ENCODE measurements at regions not wholly inside any gene's neighbourhood (a gene's known extent, or its start where the extent isn't known, plus 50 kb on each side); places are given as distances from the start of the nearest gene placed in this dataset.

DNA sequence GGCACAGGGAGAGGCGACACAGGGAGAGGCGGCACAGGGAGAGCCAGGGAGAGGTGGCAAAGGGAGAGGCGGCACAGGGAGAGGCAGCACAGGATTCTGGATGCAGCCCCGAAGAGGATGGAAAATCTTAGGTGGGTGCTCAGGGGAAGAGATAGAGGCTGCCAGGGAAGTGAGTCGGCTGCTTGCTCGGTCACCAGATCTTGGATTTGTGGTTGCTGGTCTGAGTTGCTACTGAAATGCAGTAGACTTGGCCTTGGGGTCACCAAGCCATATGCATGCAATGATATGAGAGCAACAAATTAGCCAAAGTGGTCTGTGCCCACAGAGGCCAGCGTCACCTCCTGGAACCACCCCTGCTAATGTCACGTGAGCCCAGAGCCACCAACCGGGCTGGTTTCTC, 117.2 kb upstream of the SALL3 start:
- TF ChIP-seq FOXM1 (IDR thresholded peaks at IDR 0.05; ENCODE audit: borderline replicate concordance) = no peak
- no peak for TF ChIP-seq ELF4 (IDR thresholded peaks at IDR 0.05)
- no peak for TF ChIP-seq TARDBP (IDR thresholded peaks at IDR 0.05)
- TF ChIP-seq ZNF384 (IDR thresholded peaks at IDR 0.05) = no peak
- TF ChIP-seq BHLHE40 (IDR thresholded peaks at IDR 0.05; ENCODE audit: borderline replicate concordance) = no peak
- TF ChIP-seq SP1 (IDR thresholded peaks at IDR 0.05) = no peak
- no peak for TF ChIP-seq FOXA1 (IDR thresholded peaks at IDR 0.05)
- TF ChIP-seq ARNT (IDR thresholded peaks at IDR 0.05) = no peak
